B cell (primary cell): ENCODE measurements at regions not wholly inside any gene's neighbourhood (a gene's known extent, or its start where the extent isn't known, plus 50 kb on each side); places are given as distances from the start of the nearest gene placed in this dataset.

Experiments
- ATAC-seq: fragments of 200-7000 bp; cut with Tn5 transposase; one replicate; pipeline ENCODE4 v1.10.0; 2021; ENCODE audit warnings: low read depth, mild to moderate bottlenecking, moderate number of reproducible peaks, moderate library complexity
- CTCF ChIA-PET: fragments of 350-600 bp; sonication (Branson Sonifier 250); formaldehyde crosslinking; loops from one replicate; lab custom pipeline; 2021; ENCODE audit warnings: antibody characterized with exemption, inconsistent platforms; lab: Charles Lee
- POLR2A ChIA-PET: fragments of 350-600 bp; sonication (Branson Sonifier 250); formaldehyde crosslinking; loops from one replicate; lab custom pipeline; 2021; ENCODE audit warnings: antibody characterized with exemption; lab: Charles Lee
- DNase-seq: peaks from one replicate; pipeline ENCODE4 v3.0.0; 2013
- H2AFZ ChIP-seq: 2 replicates; pipeline ENCODE4 v1.6.1; 2012; ENCODE audit warnings: mild to moderate bottlenecking, low read depth, low read length; ENCODE audit not compliant: insufficient read depth, poor library complexity, severe bottlenecking
- H3K27ac ChIP-seq, 2 donors: 1 replicate in 1 of 2; 2 replicates in 1 of 2; pipeline ENCODE4 v1.5.1; 2012 to 2013; ENCODE audit warnings: low read length in 2 of 2, mild to moderate bottlenecking in 2 of 2, moderate library complexity in 1 of 2
- H3K27me3 ChIP-seq, 4 experiments: fragments of 200-600 bp in 1 of 4; sonication (generic) in 1 of 4; replicated peaks in 1 of 4; 1 replicate in 2 of 4; 2 replicates in 2 of 4; pipeline versions ENCODE4 v1.6.1 to v1.7.0; 2013 to 2016; ENCODE audit warnings: low read length in 3 of 4, mild to moderate bottlenecking in 2 of 4, mixed read lengths in 1 of 4, moderate library complexity in 1 of 4; ENCODE audit not compliant: insufficient read depth in 4 of 4, control insufficient read depth in 3 of 4; ENCODE audit errors: control extremely low read depth in 1 of 4
- H3K36me3 ChIP-seq, 2 experiments: replicated peaks in 1 of 2; 1 replicate in 1 of 2; 2 replicates in 1 of 2; pipeline versions ENCODE4 v1.6.1 to v1.7.1; 2013; ENCODE audit warnings: low read length in 1 of 2; ENCODE audit not compliant: insufficient read depth in 2 of 2, control insufficient read depth in 1 of 2; ENCODE audit errors: control extremely low read depth in 1 of 2, extremely low read depth in 1 of 2
- H3K4me1 ChIP-seq, 2 donors: fragments of 200-600 bp in 1 of 2; sonication (generic) in 1 of 2; 1 replicate in 1 of 2; 2 replicates in 1 of 2; pipeline versions ENCODE4 v1.5.1 to v1.6.1; 2013 to 2017; ENCODE audit warnings: low read length in 2 of 2; ENCODE audit not compliant: control insufficient read depth in 2 of 2, insufficient read depth in 2 of 2
- H3K4me2 ChIP-seq: replicated peaks from 2 replicates; pipeline ENCODE3; 2012; ENCODE audit warnings: mild to moderate bottlenecking, low read depth, low read length; ENCODE audit not compliant: poor library complexity, severe bottlenecking
- H3K4me3 ChIP-seq, 5 experiments: fragments of 200-600 bp in 1 of 5; sonication (generic) in 1 of 5; 1 replicate in 3 of 5; 2 replicates in 2 of 5; pipeline versions ENCODE4 v1.5.1 to v1.7.0; 2011 to 2016; ENCODE audit warnings: low read length in 4 of 5, mild to moderate bottlenecking in 4 of 5, low read depth in 2 of 5, control low read depth in 1 of 5, moderate library complexity in 1 of 5; ENCODE audit not compliant: insufficient read depth in 1 of 5; ENCODE audit errors: control extremely low read depth in 1 of 5, extremely low read depth in 1 of 5
- H3K79me2 ChIP-seq: fragments of 200-600 bp; sonication (generic); one replicate; pipeline ENCODE4 v1.6.0; 2016; ENCODE audit warnings: low read length; ENCODE audit not compliant: control insufficient read depth, insufficient read depth
- H3K9ac ChIP-seq: fragments of 200-600 bp; sonication (generic); 2 replicates; pipeline ENCODE4 v1.6.1; 2017; ENCODE audit warnings: mild to moderate bottlenecking, low read length, moderate library complexity
- H3K9me3 ChIP-seq, 3 donors: one replicate each; pipeline versions ENCODE4 v1.6.1 to v1.7.1; 2013; ENCODE audit warnings: low read length in 2 of 3; ENCODE audit not compliant: control insufficient read depth in 2 of 3, insufficient read depth in 1 of 3; ENCODE audit errors: control extremely low read depth in 1 of 3
- H4K20me1 ChIP-seq: 2 replicates; pipeline ENCODE4 v1.6.0; 2012; ENCODE audit warnings: mild to moderate bottlenecking, low read length; ENCODE audit not compliant: insufficient read depth, control insufficient read depth, poor library complexity, severe bottlenecking
- H3K27ac Mint-ChIP-seq: one replicate; pipeline ENCODE4 v1.8.0; 2021; ENCODE audit warnings: mixed read lengths
- H3K27me3 Mint-ChIP-seq: one replicate; pipeline ENCODE4 v1.8.0; 2021; ENCODE audit warnings: mixed read lengths
- H3K4me1 Mint-ChIP-seq: one replicate; pipeline ENCODE4 v1.8.0; 2021; ENCODE audit warnings: mixed read lengths
- H3K4me3 Mint-ChIP-seq: one replicate; pipeline ENCODE4 v1.8.0; 2021; ENCODE audit warnings: mixed read lengths
- H3K9me3 Mint-ChIP-seq: one replicate; pipeline ENCODE4 v1.8.0; 2022; ENCODE audit warnings: mixed read lengths; ENCODE audit not compliant: insufficient read depth
- EZH2 ChIP-seq: IDR thresholded peaks from 2 replicates; pipeline ENCODE4 v1.6.1; 2012; ENCODE audit warnings: borderline replicate concordance, low read depth, mild to moderate bottlenecking, moderate library complexity, low read length; ENCODE audit not compliant: insufficient read depth, poor library complexity, severe bottlenecking
- WGBS: methylation state at CpG from one replicate; pipeline ENCODE4 v1.1.5; 2013; ENCODE audit warnings: missing lambda C conversion rate; ENCODE audit not compliant: insufficient coverage; 5-methylcytosine and 5-hydroxymethylcytosine counted together
- intact Hi-C: fragments of 100-400 bp; cut with micrococcal nuclease; formaldehyde crosslinking; loops from one replicate; pipeline ENCODE4 v1.10.0; 2022
- TF ChIP-seq, protein P1 (sequence below): fragments of 200-600 bp; IDR thresholded peaks from one replicate; pipeline ENCODE4 v1.8.0; 2022; ENCODE audit warnings: antibody characterized with exemption, mild to moderate bottlenecking

- intact Hi-C loops, result no loop called here
- POLR2A ChIA-PET, result no interaction called here
- peaks cover 11% of the 10 kb centered on the region for H3K27me3 Mint-ChIP-seq
Measured at GRCh38 chr1:29852248-29852647, 615.9 kb downstream of the PTPRU start.

GRCh38 chr1:29851691-29852090 is 615.4 kb downstream of the PTPRU start:
- ChIA-PET CTCF (no interaction called here), POLR2A (no interaction called here)
- ATAC-seq, result no peak
- no peak overlapping the region for H3K27ac ChIP-seq
- no peaks in the 10 kb centered on the region for H3K36me3 ChIP-seq
- H3K9ac ChIP-seq, result no peak overlapping the region
- no peak overlapping the region for H3K27ac Mint-ChIP-seq
- no peaks in the 10 kb centered on the region for H3K79me2 ChIP-seq
- no peak overlapping the region for H3K4me3 Mint-ChIP-seq
- no peak for TF ChIP-seq EZH2
- TF ChIP-seq, protein P1, sequence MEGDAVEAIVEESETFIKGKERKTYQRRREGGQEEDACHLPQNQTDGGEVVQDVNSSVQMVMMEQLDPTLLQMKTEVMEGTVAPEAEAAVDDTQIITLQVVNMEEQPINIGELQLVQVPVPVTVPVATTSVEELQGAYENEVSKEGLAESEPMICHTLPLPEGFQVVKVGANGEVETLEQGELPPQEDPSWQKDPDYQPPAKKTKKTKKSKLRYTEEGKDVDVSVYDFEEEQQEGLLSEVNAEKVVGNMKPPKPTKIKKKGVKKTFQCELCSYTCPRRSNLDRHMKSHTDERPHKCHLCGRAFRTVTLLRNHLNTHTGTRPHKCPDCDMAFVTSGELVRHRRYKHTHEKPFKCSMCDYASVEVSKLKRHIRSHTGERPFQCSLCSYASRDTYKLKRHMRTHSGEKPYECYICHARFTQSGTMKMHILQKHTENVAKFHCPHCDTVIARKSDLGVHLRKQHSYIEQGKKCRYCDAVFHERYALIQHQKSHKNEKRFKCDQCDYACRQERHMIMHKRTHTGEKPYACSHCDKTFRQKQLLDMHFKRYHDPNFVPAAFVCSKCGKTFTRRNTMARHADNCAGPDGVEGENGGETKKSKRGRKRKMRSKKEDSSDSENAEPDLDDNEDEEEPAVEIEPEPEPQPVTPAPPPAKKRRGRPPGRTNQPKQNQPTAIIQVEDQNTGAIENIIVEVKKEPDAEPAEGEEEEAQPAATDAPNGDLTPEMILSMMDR, result no peak
- H2AFZ ChIP-seq, result no peak overlapping the region
- 85% methylated on average over 11 of the region's 11 CpGs for WGBS
- DNase-seq, result no peak
- intact Hi-C loops, result no loop called here
- H3K4me1 Mint-ChIP-seq, result no peaks in the 10 kb centered on the region
- peaks cover 0 to 10% (median 0%) of the 10 kb centered on the region in 4 experiments for H3K27me3 ChIP-seq
- no peaks in the 10 kb centered on the region for H3K9me3 Mint-ChIP-seq
- peaks cover 12% of the 10 kb centered on the region for H3K27me3 Mint-ChIP-seq
- H3K4me2 ChIP-seq, result no peak overlapping the region
- no peak overlapping the region for H3K4me3 ChIP-seq
- H4K20me1 ChIP-seq, result no peaks in the 10 kb centered on the region
- H3K4me1 ChIP-seq, result no peaks in the 10 kb centered on the region
- peaks cover 0 to 9% (median 0%) of the 10 kb centered on the region in 3 donors for H3K9me3 ChIP-seq

More at GRCh38 chr1:29852248-29852647, 615.9 kb downstream of the PTPRU start:
- H3K4me3 ChIP-seq, result no peak overlapping the region
- H3K27ac ChIP-seq, result no peak overlapping the region
- ATAC-seq, result no peak
- no peaks in the 10 kb centered on the region for H3K4me1 ChIP-seq
- no peaks in the 10 kb centered on the region for H3K36me3 ChIP-seq
- DNase-seq, result no peak
- H4K20me1 ChIP-seq, result no peaks in the 10 kb centered on the region
- H3K4me3 Mint-ChIP-seq, result no peak overlapping the region
- H3K79me2 ChIP-seq, result no peaks in the 10 kb centered on the region
- WGBS, result 88% methylated on average over 5 of the region's 9 CpGs
- no peak overlapping the region for H3K4me2 ChIP-seq
- no peak overlapping the region for H3K27ac Mint-ChIP-seq
- TF ChIP-seq, protein P1, result no peak
- TF ChIP-seq EZH2, result no peak
- H3K27me3 ChIP-seq, result peaks cover 0 to 10% (median 0%) of the 10 kb centered on the region in 4 experiments
- H3K9me3 Mint-ChIP-seq, result no peaks in the 10 kb centered on the region
- CTCF ChIA-PET, result no interaction called here
- peaks cover 0 to 9% (median 0%) of the 10 kb centered on the region in 3 donors for H3K9me3 ChIP-seq
- no peak overlapping the region for H3K9ac ChIP-seq
- no peak overlapping the region for H2AFZ ChIP-seq
- no peaks in the 10 kb centered on the region for H3K4me1 Mint-ChIP-seq
